ENCODE measurements at regions not wholly inside any gene's neighbourhood (a gene's known extent, or its start where the extent isn't known, plus 50 kb on each side); places are given as distances from the start of the nearest gene placed in this dataset.

DNA sequence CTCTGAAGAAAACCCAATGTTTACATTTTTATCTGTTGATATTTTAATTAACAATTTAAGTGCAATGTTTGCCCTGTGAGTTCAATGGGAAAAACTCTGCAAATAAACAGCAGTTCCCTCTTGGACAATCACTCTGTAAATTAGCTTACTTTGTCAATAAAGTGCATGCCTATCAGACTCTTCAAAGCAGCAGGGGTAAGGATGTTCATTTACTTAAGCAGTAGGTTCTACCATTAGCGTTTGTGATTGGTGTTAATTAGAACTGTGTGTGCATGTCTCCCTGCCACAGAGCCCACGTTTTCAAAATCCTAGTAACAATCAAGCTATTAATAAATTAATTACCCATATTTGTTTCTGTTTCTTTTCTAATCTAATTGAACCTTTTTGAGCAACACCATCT lies 1921.6 kb upstream of the WWC1 start:
- no peak for DNase-seq

DNA sequence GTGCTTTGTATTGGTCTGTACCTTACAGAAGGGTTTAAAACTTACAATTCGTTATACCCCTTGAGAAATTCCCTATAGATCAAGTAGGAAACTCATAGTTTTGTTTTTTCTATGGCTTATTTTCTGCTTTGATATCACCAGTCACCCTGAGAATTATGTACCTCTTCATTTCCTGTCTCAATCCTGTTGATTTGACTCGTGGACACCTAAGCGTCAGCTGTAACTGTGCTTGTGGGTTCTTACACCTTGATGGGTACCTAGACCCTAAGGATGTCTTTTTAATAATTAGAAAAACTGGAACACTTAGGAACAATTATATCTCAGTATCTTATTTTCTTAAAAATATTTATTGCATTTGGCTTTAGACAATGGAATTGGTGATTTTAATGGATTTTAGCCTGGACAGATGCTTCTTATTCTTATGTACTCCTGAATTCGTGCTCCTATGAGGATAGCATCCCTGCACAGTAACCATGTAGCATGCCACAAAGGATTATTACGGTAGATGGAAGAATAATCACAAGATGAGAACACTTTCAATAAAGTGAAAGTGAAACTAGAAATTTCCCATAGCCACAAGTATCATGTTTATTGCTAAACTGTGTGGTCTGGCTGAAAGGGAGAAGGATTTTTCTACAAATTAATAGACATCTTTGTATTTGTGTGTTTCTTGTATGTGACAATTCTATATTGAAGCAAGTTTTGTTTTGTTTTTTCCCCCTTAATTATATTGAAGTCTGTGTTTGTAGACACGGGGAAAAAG lies 1920.3 kb upstream of the WWC1 start:
- DNase-seq, result no peak

DNA sequence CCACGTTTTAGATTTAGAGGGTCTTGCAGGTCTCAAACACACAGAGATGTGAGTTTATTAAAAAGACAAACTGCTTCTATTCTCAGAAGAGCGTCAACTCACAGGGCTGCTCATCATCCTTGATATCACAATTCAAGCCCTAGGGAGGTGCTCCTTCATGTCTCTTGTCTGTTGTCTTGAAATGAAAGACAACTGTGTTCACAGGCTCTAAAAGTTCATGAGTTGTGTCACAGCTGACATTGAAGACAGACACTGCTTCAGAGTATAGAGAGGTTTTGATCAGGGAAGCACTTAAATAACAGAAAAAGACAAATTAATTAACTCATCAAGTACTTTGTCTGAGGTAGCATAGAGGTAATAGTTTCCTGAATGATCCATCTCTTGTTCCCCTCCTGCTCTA lies 1917.6 kb upstream of the WWC1 start:
- no peak for DNase-seq

DNA sequence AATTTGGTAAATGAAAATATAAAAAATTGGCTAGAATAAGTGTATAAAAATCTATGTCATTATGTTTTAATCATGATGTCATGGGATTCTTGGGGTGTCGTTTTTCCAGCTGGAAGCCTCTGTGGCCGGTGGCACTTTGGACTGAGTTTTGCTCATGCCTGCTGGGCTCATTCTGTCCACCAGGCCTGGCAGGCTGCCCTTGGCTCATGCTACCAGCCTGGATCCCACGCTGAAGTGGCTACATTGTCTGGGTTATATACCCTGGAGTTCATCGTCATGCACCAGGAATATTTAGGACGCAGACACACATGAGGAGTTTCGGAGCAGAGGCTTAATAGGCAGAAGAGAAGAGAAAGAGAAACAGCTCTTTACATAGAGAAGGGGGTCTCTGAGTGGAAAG lies 1913.7 kb upstream of the WWC1 start:
- peak in 1 of 2 experiments; percentile 2 for DNase-seq

DNA sequence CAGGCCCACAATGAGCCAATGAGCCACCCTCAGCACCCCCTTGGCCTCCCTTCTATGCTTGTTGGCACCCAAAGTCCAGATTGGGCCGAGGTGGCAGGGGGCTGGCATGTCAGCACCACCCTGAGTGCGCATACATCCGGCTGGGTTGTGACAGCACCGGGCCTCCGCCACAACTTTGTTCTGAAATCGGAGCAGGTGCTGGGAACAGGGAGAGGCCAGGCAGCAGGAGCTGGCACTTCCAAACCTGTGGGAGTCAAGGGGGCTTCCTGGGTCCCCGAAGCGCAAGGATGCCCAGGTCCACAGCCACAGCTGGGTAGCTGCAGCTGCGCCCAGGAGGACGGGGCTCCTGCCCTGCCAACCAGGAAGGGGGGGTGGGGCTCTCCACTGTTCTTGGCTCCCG lies 1911.9 kb upstream of the WWC1 start:
- no peak for DNase-seq

DNA sequence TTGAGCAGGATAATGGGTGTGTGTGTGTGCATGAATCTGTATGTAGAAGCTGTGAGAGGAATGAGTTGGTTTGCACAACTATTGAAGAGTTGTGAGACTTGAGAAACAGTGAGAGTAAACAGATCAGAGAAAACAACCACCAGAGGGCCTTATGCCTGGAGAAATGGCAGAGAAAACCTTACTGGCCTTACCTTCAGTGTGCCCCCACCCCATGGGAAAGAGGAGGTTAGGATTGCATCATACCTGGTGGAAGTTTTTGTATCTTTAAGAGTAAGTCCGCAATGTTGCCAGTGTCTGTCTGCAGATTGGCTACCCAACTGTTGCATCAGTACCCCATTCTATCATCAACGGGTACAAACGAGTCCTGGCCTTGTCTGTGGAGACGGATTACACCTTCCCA lies 1909.4 kb upstream of the WWC1 start:
- DNase-seq, result no peak

DNA sequence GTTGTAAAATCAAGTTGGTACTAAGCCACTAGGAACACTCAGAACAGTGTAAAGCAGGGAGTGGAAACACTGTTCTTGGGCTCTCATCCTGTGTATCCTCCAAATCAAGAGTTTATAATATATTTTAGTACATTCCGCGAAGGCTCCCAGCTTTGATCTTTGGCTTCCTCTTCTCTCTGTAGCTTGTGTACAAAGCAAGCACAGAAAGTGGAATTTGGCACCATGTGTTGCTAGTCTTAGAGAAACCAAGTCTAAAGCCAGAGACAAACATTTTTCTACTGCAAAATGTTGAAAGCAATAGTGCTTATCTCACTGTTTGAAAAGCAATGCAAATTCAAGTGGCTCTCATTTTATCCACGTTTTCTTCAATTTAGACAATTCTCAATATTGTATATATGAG lies 1893.3 kb upstream of the WWC1 start:
- no peak for DNase-seq

DNA sequence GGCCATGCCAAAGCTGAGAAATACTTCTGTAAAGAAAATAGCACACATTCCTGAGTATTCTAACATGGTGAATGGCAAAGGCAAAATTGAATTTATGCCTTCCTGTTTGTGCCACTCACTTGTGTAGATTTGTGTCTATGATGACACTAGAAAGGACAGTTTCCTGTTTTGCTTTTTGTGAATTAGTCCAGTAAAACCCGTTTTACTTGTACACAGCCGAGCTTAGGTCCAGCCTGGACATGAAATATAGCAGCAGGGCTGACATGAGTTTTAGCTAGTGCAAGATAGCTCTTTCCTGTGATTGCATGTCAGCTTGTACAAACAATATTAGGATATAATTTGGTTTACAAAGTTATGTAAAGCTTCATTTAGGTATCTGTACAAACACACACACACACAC lies 1891.7 kb upstream of the WWC1 start:
- DNase-seq, result no peak

DNA sequence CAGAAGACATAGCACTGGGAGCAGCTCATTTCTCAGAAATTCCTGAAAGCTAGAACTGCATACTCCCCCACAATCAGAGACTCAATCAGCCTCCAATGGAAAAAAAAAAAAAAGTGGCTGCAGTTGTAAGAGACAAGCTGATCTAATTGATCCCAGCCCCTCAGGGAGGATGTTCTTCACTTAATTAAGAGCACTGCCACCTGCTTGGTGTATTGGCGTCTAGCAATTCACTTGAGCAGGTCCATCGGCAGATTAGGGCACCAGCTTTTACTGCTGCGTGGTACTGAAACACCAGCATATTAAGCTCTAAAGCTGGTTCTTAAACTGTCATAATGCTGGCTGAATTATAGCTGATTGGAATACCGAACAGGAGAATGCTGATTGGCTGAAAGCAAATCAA lies 1890.1 kb upstream of the WWC1 start:
- no peak for DNase-seq

DNA sequence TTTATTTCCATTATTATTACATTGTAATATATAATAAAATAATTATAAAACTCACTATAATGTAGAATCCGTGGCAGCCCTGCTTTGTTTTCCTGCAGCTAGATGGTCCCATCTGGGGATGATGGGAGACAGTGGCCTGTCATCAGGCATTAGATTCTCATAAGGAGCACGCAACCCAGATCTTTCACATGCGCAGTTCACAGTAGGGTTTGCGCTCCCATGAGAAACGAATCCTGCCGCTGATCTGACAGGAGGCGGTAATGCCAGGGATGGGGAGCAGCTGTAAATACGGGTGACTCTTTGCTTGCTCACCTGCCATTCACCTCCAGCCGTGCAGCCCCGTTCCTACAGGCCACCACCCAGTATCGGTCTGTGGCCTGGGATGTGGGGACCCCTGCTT lies 1879.3 kb upstream of the WWC1 start:
- no peak for DNase-seq

DNA sequence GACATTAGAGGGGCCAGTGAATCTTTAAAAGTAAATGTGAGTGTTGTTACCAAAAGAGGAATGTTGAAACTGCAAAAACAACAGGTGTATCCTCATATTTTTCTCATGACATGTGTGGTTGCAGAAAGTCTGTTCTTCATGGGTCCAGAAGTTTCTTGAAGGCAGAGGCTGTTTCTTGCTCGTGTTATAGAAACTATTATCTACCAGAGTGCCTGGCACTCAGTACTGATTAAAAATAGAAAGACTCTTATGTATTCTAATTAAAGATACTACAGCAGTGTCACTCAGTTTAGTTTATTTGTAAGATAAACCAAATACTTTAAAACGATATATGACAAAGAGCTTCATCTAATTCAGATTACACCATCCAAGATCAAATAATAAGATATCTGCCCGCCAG lies 1864.2 kb upstream of the WWC1 start:
- DNase-seq, result no peak

DNA sequence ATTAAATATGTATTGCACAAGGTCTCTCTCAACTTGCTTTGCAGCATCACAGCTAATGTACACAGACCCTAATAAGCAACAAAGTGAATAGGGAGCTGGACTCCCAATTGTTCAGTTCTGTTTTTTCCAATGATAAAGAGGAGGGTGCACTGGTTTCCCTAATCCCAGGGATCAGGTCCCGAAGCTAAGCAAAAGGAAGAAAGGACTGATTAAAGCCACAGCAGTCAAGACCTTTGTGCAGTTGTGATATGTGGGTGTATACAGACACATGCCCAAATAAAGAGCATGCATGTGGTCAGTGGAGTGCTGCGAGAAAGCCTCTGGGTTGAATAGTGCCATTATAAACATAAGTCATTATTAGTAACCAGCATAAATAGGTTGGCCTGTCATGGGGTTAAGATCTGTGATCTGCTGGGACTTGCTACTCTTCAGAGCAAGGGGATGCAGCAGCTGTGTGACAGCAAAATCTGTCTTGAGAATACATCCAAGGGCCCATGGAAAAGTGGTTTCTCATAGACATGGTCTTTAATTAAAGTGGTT lies 1863.1 kb upstream of the WWC1 start:
- DNase-seq, result no peak

DNA sequence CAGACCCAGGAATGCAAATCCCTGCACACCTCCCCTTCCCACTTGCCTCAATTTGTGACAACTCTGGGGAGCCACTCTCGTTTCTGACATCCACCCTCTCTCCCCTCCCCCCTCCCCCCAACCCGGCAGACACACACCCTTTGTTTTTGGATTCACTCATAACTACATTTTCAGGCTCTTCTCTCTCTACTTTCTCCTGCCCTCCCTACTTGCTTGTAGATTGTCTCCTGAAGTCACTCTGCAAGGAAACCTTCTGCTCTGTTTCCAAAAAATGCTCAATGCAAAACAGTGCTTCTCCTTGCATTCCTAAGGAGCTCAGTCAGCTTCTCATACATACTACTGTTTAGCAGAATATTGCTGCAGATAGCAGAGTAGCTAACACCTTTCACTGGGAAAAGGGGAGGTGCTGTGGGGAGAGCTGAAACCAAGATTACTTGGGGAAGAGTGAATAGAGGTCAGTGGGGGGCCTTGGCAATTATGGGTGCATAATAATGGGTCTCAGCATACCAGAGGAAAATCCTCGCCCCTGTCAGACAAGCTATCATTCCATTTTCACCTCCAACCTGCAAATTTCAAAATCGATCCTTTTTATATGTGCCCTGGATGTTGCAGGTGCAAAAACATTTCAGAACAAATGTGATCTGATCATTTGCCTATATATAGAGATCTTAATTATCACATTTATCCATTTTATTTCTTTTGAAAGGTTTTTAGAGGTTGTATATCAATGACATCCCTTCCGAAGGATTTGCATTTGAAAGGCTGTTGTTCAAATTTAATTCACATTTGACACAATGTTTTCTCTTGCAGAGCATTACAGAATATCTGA lies 1860.7 kb upstream of the WWC1 start:
- DNase-seq, result no peak

DNA sequence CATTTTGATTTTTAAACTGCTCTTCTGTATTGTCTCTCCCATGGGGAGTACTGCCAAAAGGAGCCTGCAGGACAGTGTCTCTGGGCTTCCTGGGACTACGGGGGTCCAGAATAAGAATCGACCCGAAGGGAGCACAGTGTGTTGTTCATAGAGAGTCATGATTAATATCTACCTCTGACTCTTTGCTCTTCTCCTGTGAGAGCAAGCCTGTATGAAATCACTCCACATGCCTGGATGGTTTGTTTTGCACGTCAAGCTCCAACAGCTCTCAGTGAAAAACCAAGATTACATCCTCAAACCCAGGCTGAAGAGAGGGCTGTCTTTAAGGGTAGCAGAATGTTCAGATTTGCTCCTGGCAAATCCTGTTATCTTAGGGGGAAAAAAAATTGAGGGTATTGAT lies 1860.0 kb upstream of the WWC1 start:
- DNase-seq, result no peak

DNA sequence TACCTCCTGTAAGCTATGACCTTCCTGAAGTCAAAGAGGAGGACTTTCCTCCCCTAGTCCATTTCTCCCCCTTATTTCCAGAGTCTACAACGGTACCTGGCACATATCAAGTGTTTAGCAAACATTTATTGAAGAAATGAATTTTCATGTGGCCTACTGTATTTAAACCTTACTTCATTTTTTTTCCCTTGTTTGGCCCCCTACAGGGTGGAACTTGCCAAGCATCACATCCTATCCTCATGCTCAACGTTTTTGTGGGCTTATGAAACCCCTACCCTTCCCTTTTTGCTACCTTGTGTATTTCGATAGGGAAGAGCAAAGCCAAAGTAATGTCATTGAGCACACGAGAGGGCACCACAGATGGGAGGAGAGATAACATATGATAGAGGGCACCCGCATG lies 1857.8 kb upstream of the WWC1 start:
- DNase-seq, result no peak

DNA sequence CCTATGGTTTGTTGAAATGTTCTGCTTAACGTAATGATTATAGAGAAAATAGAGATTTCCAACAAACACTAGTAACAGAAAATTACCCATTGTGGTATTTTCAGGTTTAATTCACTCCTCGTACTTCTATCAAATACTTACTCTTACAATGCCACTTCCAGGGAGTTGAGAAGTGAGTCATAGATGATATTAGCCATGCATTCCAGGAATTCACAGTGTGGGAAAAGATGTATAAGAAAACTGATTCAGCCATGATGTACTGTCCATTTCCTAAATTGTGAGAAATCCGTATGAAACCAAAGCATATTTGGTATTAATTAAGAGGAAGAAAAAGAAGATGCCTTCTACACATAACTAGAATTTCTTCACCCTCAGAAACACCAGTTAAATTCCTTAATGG lies 1854.6 kb upstream of the WWC1 start:
- DNase-seq, result no peak

DNA sequence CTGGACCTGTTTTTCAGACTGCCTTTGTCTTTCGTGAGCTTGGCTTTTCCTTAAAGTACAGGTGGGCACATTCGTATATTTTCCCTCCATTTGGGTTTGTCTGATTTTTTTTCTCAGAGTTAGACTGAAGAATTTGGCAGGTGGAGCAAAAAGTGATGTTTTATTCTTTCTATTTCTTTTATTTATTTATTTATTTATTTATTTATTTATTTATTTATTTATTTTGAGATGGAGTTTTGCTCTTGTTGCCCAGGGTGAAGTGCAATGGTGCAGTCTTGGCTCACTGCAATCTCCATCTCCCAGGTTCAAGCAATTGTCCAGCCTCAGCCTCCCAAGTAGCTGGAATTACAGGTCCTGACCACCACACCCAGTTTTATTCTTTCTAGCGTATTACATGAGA lies 1805.1 kb upstream of the WWC1 start:
- no peak for DNase-seq

DNA sequence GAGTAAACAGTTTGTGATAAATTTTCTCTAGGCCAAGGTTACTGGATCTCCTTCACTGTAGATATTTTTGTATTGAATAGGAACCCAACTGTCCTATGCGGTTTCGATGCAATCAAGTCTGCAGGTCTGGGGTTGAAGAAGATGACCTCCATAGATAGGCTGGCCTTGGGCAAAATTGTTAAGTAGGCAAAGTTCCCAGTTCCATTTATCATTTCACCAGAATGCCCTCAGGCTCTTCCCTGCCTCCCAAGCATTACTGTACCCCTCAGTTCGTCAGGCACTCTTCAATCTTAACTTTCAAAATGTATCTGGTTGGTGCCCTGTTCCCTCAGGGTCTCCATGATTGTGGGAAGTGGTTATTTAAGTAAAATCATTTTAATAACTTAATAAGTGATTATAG lies 1802.9 kb upstream of the WWC1 start:
- no peak for DNase-seq

DNA sequence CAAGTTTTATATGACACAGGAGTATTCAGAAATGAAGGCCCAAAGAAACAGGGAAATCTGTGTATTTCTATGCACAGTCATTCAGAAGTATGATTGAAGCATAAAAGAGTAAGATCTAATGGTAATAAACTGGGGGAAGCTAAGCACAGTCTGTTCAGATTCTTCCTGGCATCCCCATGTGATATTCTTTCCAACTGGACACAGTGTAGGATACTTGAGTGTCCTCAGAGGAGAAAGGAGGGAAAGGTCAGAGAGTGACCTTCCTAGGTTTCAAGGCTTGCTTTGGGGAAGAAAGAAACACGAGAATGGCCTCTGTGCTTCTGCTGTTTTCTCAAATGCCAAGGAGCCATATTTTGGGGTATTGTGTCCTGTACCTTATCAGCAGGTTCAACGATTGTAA lies 1798.4 kb upstream of the WWC1 start:
- no peak for DNase-seq

DNA sequence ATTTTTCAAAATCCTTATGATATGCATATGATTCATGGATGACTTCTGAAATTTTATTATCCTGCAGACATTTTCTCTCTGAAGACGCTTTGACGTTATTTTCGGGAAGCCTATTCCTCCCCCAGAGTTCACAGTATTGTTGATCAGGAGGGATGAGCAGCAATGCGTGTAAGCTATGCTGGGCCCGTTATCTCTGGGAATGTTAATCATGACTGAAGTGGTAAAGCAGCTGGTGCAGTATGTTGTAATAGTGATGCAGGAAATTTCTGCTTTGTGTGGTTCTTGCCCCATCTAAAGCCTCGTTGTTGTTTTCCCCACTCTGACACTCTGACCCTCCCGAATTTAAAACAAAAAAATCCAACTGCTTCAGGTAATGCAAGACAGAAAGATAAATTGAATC lies 1797.8 kb upstream of the WWC1 start:
- no peak for DNase-seq

DNA sequence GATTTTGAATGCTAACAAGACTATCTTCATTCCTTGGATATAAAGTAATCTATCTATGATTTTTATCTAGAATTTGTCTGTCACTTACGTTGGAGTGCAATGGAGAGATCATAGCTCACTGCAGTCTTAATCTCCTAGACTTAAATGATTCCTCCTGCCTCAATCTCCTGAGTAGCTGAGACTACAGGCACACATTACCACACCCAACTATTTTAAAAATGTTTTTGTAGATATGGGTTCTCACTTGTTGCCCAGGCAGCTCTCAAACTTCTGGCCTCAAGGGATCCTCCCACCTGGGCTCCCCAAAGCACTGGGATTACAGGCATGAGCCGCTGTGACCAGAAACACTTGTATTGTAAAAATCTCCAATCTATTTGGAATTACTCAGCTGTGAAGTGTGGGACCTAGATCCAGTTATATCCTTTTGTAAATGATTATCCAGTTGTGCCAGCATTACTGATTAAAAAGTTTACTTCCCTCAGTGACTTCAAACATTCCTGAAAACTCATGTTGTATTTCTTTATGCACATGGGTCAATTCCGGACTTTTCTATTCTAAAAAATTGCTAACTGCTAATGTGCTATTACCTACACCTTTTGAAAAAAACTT lies 1793.8 kb upstream of the WWC1 start:
- DNase-seq, result no peak

DNA sequence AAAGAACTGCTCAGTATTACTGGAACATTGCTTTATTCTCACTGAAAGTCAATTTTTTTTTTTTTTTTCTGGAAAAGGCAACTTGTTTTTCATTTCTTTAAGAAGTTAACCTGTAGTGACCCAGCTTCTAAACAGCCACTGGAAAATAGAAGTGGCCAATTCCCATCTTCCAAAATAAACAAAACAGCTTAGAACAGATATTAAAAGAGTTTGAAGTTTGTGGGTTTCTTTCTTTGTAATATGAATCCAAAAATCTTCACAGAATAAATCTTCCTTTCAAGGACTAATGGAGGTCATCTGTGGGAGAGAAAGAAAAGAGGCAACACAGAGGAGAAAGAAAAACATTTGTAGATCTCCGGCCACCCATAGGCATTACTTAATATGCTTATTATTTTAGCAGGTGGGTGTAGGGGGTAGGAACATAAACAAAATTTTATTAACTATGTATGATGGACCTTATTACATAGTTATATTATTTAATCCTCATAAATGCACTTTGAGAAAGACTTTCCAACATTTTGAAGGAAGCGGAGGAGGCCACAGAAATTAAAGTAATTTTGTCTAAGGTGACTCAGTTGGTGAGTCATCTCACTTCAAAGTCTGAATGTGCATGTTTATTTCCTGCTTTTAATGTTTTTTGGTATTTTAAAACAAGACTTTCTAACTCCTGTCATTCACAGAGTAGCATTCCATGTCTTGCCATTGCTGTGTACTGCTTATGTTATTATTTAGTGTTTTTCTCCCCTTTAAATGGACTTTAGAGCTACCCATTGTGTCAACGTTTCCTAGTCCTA lies 1791.8 kb upstream of the WWC1 start:
- DNase-seq, result no peak

DNA sequence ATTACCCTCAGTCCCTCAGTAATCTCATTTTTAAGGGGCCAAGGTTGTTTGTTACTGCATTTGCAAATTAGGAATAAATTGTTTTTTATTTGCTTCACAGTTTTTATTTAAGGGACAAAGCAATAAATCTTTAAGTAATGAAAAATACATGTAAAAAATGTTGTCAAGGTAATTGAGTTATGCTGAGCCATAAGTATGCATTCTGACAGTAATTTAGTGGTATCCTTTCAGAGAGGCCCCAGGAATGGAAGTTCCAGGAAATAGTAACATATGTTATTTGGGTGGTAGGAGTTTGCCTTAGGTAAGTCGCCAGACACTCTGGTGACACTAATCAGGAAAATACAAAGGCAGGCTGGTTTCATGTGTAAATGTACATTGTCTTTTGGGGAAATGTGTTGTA lies 1787.9 kb upstream of the WWC1 start:
- DNase-seq, result no peak
